Liver (tissue), 3 donors: ENCODE measurements at regions not wholly inside any gene's neighbourhood (a gene's known extent, or its start where the extent isn't known, plus 50 kb on each side); places are given as distances from the start of the nearest gene placed in this dataset.

Experiments
- ATF3 ChIP-seq: IDR thresholded peaks from 2 replicates; pipeline ENCODE4 v1.6.1; 2016; ENCODE audit warnings: antibody characterized with exemption
- CTCF ChIP-seq: fragments of 150-350 bp; IDR thresholded peaks from 2 replicates; pipeline ENCODE4 v1.5.1; 2017; ENCODE audit warnings: improper control_type of control experiment, low read depth, low read length; ENCODE audit not compliant: missing input control
- EGR1 ChIP-seq, 2 donors: IDR thresholded peaks; 2 replicates each; pipeline ENCODE4 v1.6.1; 2016 to 2018; ENCODE audit warnings: antibody characterized with exemption in 2 of 2, low read depth in 2 of 2
- FOXA1 ChIP-seq: IDR thresholded peaks from 2 replicates; pipeline ENCODE4 v1.6.1; 2016; ENCODE audit warnings: antibody characterized with exemption
- HNF4A ChIP-seq, 2 donors: conservative IDR thresholded peaks; 2 replicates each; pipeline ENCODE4 v1.6.1; 2016; ENCODE audit warnings: antibody characterized with exemption in 2 of 2, mild to moderate bottlenecking in 2 of 2
- JUND ChIP-seq, 2 donors: IDR thresholded peaks; 2 replicates each; pipeline ENCODE4 v1.6.1; 2016; ENCODE audit warnings: antibody characterized with exemption in 2 of 2
- MAX ChIP-seq: IDR thresholded peaks from 2 replicates; pipeline ENCODE4 v1.6.1; 2016; ENCODE audit warnings: antibody characterized with exemption
- RAD21 ChIP-seq, 2 donors: IDR thresholded peaks; 2 replicates each; pipeline ENCODE4 v1.6.1; 2016; ENCODE audit warnings: antibody characterized with exemption in 2 of 2, mild to moderate bottlenecking in 2 of 2
- REST ChIP-seq: IDR thresholded peaks from 2 replicates; pipeline ENCODE4 v1.6.1; 2016; ENCODE audit warnings: antibody characterized with exemption, mild to moderate bottlenecking
- SP1 ChIP-seq: IDR thresholded peaks from 2 replicates; pipeline ENCODE4 v1.6.1; 2018; ENCODE audit warnings: antibody characterized with exemption, mild to moderate bottlenecking
- TAF1 ChIP-seq: conservative IDR thresholded peaks from 2 replicates; pipeline ENCODE4 v1.6.1; 2016; ENCODE audit warnings: antibody characterized with exemption, mild to moderate bottlenecking
- YY1 ChIP-seq: IDR thresholded peaks from 2 replicates; pipeline ENCODE4 v1.6.1; 2016; ENCODE audit warnings: antibody characterized with exemption, mild to moderate bottlenecking
- donor health status: healthy.
- donor health status: healthy.

GRCh38 chr22:49528420-49528720 lies 299.3 kb downstream of the BRD1 start:
- no peak for TF ChIP-seq CTCF
- no peak for TF ChIP-seq ATF3
- no peak for TF ChIP-seq MAX
- no peak for TF ChIP-seq JUND (IDR thresholded peaks at IDR 0.05)
- TF ChIP-seq TAF1: no peak
- TF ChIP-seq HNF4A (conservative IDR thresholded peaks at IDR 0.05): no peak
- TF ChIP-seq RAD21 (IDR thresholded peaks at IDR 0.05): no peak
- TF ChIP-seq SP1: no peak
- TF ChIP-seq EGR1 (IDR thresholded peaks at IDR 0.05; ENCODE audit: low read depth in 2 of 2): no peak
- TF ChIP-seq YY1: no peak
- no peak for TF ChIP-seq FOXA1
- TF ChIP-seq REST: no peak
